Endothelial cell of umbilical vein (primary cell): ENCODE measurements at regions not wholly inside any gene's neighbourhood (a gene's known extent, or its start where the extent isn't known, plus 50 kb on each side); places are given as distances from the start of the nearest gene placed in this dataset.

Source experiments
- BruUV-seq: library from RNA; stranded (reverse); fragments of 400-500 nt; replicated peaks from 2 replicates; lab custom pipeline; 2021; lab: Mats Ljungman, UMichigan
- CTCF ChIA-PET: fragments of 300-600, 350-600 bp; sonication (Branson Sonifier 250); formaldehyde crosslinking; loops from one replicate; lab custom pipeline; 2021; ENCODE audit warnings: antibody characterized with exemption, inconsistent platforms; lab: Charles Lee
- POLR2A ChIA-PET: fragments of 300-600, 350-600 bp; sonication (Branson Sonifier 250); formaldehyde crosslinking; loops from one replicate; lab custom pipeline; 2021; ENCODE audit warnings: antibody characterized with exemption, inconsistent platforms; lab: Charles Lee
- DNase-seq: peaks from one replicate; pipeline ENCODE4 v3.0.0-alpha.2; 2011; ENCODE audit warnings: low read depth, low spot score
- FAIRE-seq: peaks from 2 replicates; lab custom pipeline; 2011; peaks lifted over from hg19 to GRCh38; lab: Jason Lieb, UNC
- H2AFZ ChIP-seq: 2 replicates; pipeline ENCODE4 v1.6.0; 2012; ENCODE audit warnings: low read depth, low read length, control low read depth, inconsistent platforms
- H3K27ac ChIP-seq: 2 replicates; pipeline ENCODE4 v1.5.1; 2011; ENCODE audit warnings: low read depth, mild to moderate bottlenecking, control low read depth, low read length, moderate library complexity; ENCODE audit not compliant: insufficient read depth
- H3K27me3 ChIP-seq, 2 experiments: 2 replicates each; pipeline versions ENCODE4 v1.6.0 to v1.6.1; 2011; ENCODE audit warnings: low read length in 2 of 2, mixed read lengths in 1 of 2; ENCODE audit not compliant: control insufficient read depth in 2 of 2, insufficient read depth in 2 of 2
- H3K36me3 ChIP-seq, 2 experiments: 2 replicates in 1 of 2; 3 replicates in 1 of 2; pipeline ENCODE4 v1.5.1; 2011; ENCODE audit warnings: low read length in 2 of 2, mild to moderate bottlenecking in 1 of 2, moderate library complexity in 1 of 2; ENCODE audit not compliant: control insufficient read depth in 2 of 2, insufficient read depth in 2 of 2; ENCODE audit errors: extremely low read depth in 1 of 2
- H3K4me1 ChIP-seq: 3 replicates; pipeline ENCODE4 v1.5.1; 2011; ENCODE audit warnings: mild to moderate bottlenecking, low read length; ENCODE audit not compliant: control insufficient read depth, insufficient read depth; ENCODE audit errors: extremely low read depth
- H3K4me2 ChIP-seq: 2 replicates; pipeline ENCODE4 v1.6.1; 2011; ENCODE audit warnings: low read length, control low read depth, mixed read lengths; ENCODE audit not compliant: insufficient read depth
- H3K4me3 ChIP-seq, 3 experiments: fragments of 200-600 bp in 1 of 3; sonication (generic), shearing (Covaris generic) in 1 of 3; replicated peaks in 1 of 3; 2 replicates each; pipeline ENCODE4 v1.5.1; 2011 to 2016; ENCODE audit warnings: control low read depth in 3 of 3, low read length in 3 of 3, mild to moderate bottlenecking in 2 of 3, inconsistent platforms in 1 of 3, low read depth in 1 of 3, moderate library complexity in 1 of 3; ENCODE audit not compliant: insufficient read depth in 1 of 3
- H3K79me2 ChIP-seq: 2 replicates; pipeline ENCODE4 v1.6.0; 2012; ENCODE audit warnings: low read length, inconsistent platforms; ENCODE audit not compliant: control insufficient read depth, insufficient read depth
- H3K9ac ChIP-seq: replicated peaks from 2 replicates; pipeline ENCODE3; 2011; ENCODE audit warnings: low read length, control low read depth; ENCODE audit not compliant: insufficient read depth; ENCODE audit errors: extremely low read depth
- H3K9me1 ChIP-seq: replicated peaks from 3 replicates; pipeline ENCODE4 v1.6.0; 2011; ENCODE audit warnings: mild to moderate bottlenecking, low read length; ENCODE audit not compliant: control insufficient read depth, insufficient read depth; ENCODE audit errors: extremely low read depth
- H3K9me3 ChIP-seq: replicated peaks from 2 replicates; pipeline ENCODE4 v1.5.1; 2012; ENCODE audit warnings: low read length, inconsistent platforms; ENCODE audit not compliant: control insufficient read depth, insufficient read depth
- H4K20me1 ChIP-seq: replicated peaks from 2 replicates; pipeline ENCODE3; 2011; ENCODE audit warnings: mild to moderate bottlenecking, low read length; ENCODE audit not compliant: control insufficient read depth, insufficient read depth; ENCODE audit errors: extremely low read depth
- CTCF ChIP-seq, 2 donors: IDR thresholded peaks; 1 replicate in 1 of 2; 2 replicates in 1 of 2; pipeline ENCODE4 v1.5.1; 2011; ENCODE audit warnings: low read length in 2 of 2, mild to moderate bottlenecking in 2 of 2, moderate library complexity in 2 of 2, control low read depth in 1 of 2, inconsistent platforms in 1 of 2, low read depth in 1 of 2; ENCODE audit not compliant: insufficient read depth in 1 of 2; ENCODE audit errors: extremely low read depth in 1 of 2
- EZH2 ChIP-seq: IDR thresholded peaks from 2 replicates; pipeline ENCODE4 v1.6.1; 2012; ENCODE audit warnings: borderline replicate concordance, low read depth, mild to moderate bottlenecking, moderate library complexity, low read length, inconsistent platforms; ENCODE audit not compliant: severe bottlenecking
- FOS ChIP-seq: IDR thresholded peaks from 2 replicates; pipeline ENCODE4 v1.6.1; 2011; ENCODE audit warnings: mild to moderate bottlenecking, low read length, moderate library complexity, borderline replicate concordance; ENCODE audit not compliant: insufficient read depth
- GATA2 ChIP-seq: IDR thresholded peaks from 2 replicates; pipeline ENCODE4 v1.7.0; 2011; ENCODE audit warnings: low read depth, mild to moderate bottlenecking, moderate library complexity, mixed read lengths, low read length; ENCODE audit not compliant: insufficient read length, insufficient read depth
- JUN ChIP-seq: IDR thresholded peaks from 2 replicates; pipeline ENCODE4 v1.6.1; 2011; ENCODE audit warnings: borderline replicate concordance, low read depth; ENCODE audit not compliant: insufficient read length, insufficient read depth
- MAX ChIP-seq: IDR thresholded peaks from 2 replicates; pipeline ENCODE4 v1.6.1; 2011; ENCODE audit not compliant: insufficient read depth, insufficient read length
- POLR2A ChIP-seq: IDR thresholded peaks from 2 replicates; pipeline ENCODE4 v1.6.1; 2012; ENCODE audit warnings: low read depth, mild to moderate bottlenecking, control low read depth, low read length
- POLR2AphosphoS5 ChIP-seq: IDR thresholded peaks from 2 replicates; pipeline ENCODE4 v1.6.1; 2012; ENCODE audit warnings: low read depth, mild to moderate bottlenecking, control low read depth, low read length, moderate library complexity; ENCODE audit not compliant: insufficient read depth
- dilution Hi-C: fragments of 300-500 bp; cut with MboI; formaldehyde crosslinking; loops from one replicate; pipeline ENCODE4 v1.15.0; 2019; ENCODE audit warnings: low sequenced_read_pairs; ENCODE audit not compliant: extremely low pct_ligation_motif_present
- intact Hi-C: fragments of 100-400 bp; cut with micrococcal nuclease; formaldehyde crosslinking; loops from one replicate; pipeline ENCODE4 v1.10.0; 2022

- dilution Hi-C loops (no loop called here), intact Hi-C loops (no loop called here)
- CTCF ChIA-PET: no interaction called here
- Histone ChIP-seq H3K27ac (no peak overlapping the region), H3K79me2 (no peaks in the 10 kb centered on the region), H3K4me1 (no peaks in the 10 kb centered on the region), H3K27me3 (peaks cover 4 to 6% of the 10 kb centered on the region in 2 experiments), H3K9me3 (no peaks in the 10 kb centered on the region), H3K9me1 (no peaks in the 10 kb centered on the region), H3K36me3 (no peaks in the 10 kb centered on the region), H4K20me1 (no peaks in the 10 kb centered on the region), H2AFZ (no peak overlapping the region), H3K4me2 (no peak overlapping the region), H3K9ac (no peak overlapping the region), H3K4me3 (no peak overlapping the region)
- POLR2A ChIA-PET: no interaction called here
- TF ChIP-seq GATA2 (no peak), JUN (no peak), CTCF (IDR thresholded peaks at IDR 0.05; ENCODE audit: extremely low read depth in 1 of 2, insufficient read depth in 1 of 2, low read depth in 1 of 2, low read length in 2 of 2) (no peak), FOS (no peak), POLR2A (no peak), MAX (no peak), POLR2AphosphoS5 (no peak), EZH2 (no peak)
- FAIRE-seq (no peak), DNase-seq (no peak)
- BruUV-seq: no TSS peak
These were observed 98.4 kb upstream of the TNR start for GRCh38 chr1:175841738-175842187.
